H1 (cell line): ENCODE measurements at regions not wholly inside any gene's neighbourhood (a gene's known extent, or its start where the extent isn't known, plus 50 kb on each side); places are given as distances from the start of the nearest gene placed in this dataset.
A peak's percentile ranks its signal among the peaks of the same experiment; 100 is the strongest.

Source experiments
- CTCF ChIA-PET: fragments of 300-600 bp; sonication (Branson Sonifier 250); formaldehyde crosslinking; loops from one replicate; lab custom pipeline; 2021; ENCODE audit not compliant: partially characterized antibody; lab: Charles Lee
- POLR2A ChIA-PET: fragments of 300-600 bp; sonication (Branson Sonifier 250); formaldehyde crosslinking; loops from one replicate; lab custom pipeline; 2021; ENCODE audit warnings: inconsistent platforms; ENCODE audit not compliant: partially characterized antibody; lab: Charles Lee
- DNase-seq, 2 experiments: peaks; one replicate each; pipeline versions ENCODE4 v3.0.0 to v3.0.0-alpha.2; 2010 to 2022; ENCODE audit warnings: low spot score in 2 of 2, low read depth in 1 of 2, mixed read lengths in 1 of 2
- FAIRE-seq: peaks from 2 replicates; lab custom pipeline; 2011; peaks lifted over from hg19 to GRCh38; lab: Jason Lieb, UNC
- H2AFZ ChIP-seq: 2 replicates; pipeline ENCODE4 v1.8.1; 2012; ENCODE audit warnings: low read length, inconsistent platforms
- H2AK5ac ChIP-seq: 2 replicates; pipeline ENCODE4 v1.6.1; 2013; ENCODE audit warnings: low read depth, low read length
- H2BK120ac ChIP-seq: replicated peaks from 2 replicates; pipeline ENCODE3; 2013; ENCODE audit warnings: low read depth, low read length, inconsistent platforms
- H2BK12ac ChIP-seq: 2 replicates; pipeline ENCODE4 v1.6.1; 2013; ENCODE audit warnings: low read depth, low read length
- H2BK15ac ChIP-seq: 2 replicates; pipeline ENCODE4 v1.6.1; 2013; ENCODE audit warnings: low read length
- H2BK20ac ChIP-seq: 2 replicates; pipeline ENCODE4 v1.6.1; 2013; ENCODE audit warnings: low read length
- H2BK5ac ChIP-seq: 2 replicates; pipeline ENCODE4 v1.6.1; 2013; ENCODE audit warnings: low read depth, low read length
- H3K14ac ChIP-seq: 2 replicates; pipeline ENCODE4 v1.6.1; 2013; ENCODE audit warnings: inconsistent platforms; ENCODE audit not compliant: insufficient read length
- H3K18ac ChIP-seq: 2 replicates; pipeline ENCODE4 v1.6.1; 2013; ENCODE audit warnings: low read length; ENCODE audit errors: extremely low read depth
- H3K23ac ChIP-seq: 2 replicates; pipeline ENCODE4 v1.6.1; 2013; ENCODE audit warnings: inconsistent platforms; ENCODE audit not compliant: insufficient read length
- H3K23me2 ChIP-seq: 2 replicates; pipeline ENCODE4 v1.6.1; 2013; ENCODE audit warnings: low read depth, low read length
- H3K27ac ChIP-seq: 2 replicates; pipeline ENCODE4 v1.6.1; 2011; ENCODE audit warnings: low read depth, low read length, inconsistent platforms
- H3K27me3 ChIP-seq, 4 experiments: replicated peaks in 1 of 4; 1 replicate in 1 of 4; 2 replicates in 3 of 4; pipeline versions ENCODE4 v1.6.1 to v1.8.1; 2011 to 2013; ENCODE audit warnings: low read length in 3 of 4, mild to moderate bottlenecking in 3 of 4, inconsistent platforms in 2 of 4, mixed read lengths in 2 of 4, moderate library complexity in 1 of 4; ENCODE audit not compliant: control insufficient read depth in 3 of 4, insufficient read depth in 3 of 4; ENCODE audit errors: extremely low read depth in 1 of 4
- H3K36me3 ChIP-seq, 4 experiments: 2 replicates each; pipeline versions ENCODE4 v1.6.1 to v1.8.1; 2011 to 2013; ENCODE audit warnings: mild to moderate bottlenecking in 4 of 4, low read length in 3 of 4, moderate library complexity in 2 of 4, control low read depth in 1 of 4, inconsistent platforms in 1 of 4; ENCODE audit not compliant: insufficient read depth in 4 of 4, control insufficient read depth in 2 of 4
- H3K4ac ChIP-seq: replicated peaks from 2 replicates; pipeline ENCODE3; 2013; ENCODE audit warnings: low read length, low read depth, mixed read lengths, inconsistent platforms; ENCODE audit not compliant: insufficient read length
- H3K4me1 ChIP-seq, 4 experiments: replicated peaks in 1 of 4; 1 replicate in 1 of 4; 2 replicates in 3 of 4; pipeline versions ENCODE4 v1.6.1 to v1.8.1; 2011 to 2013; ENCODE audit warnings: low read length in 3 of 4, inconsistent platforms in 2 of 4, mixed read lengths in 1 of 4; ENCODE audit not compliant: insufficient read depth in 4 of 4, control insufficient read depth in 3 of 4
- H3K4me2 ChIP-seq, 2 experiments: 2 replicates each; pipeline versions ENCODE4 v1.6.1 to v1.8.1; 2011 to 2013; ENCODE audit warnings: low read depth in 2 of 2, low read length in 2 of 2, control low read depth in 1 of 2, inconsistent platforms in 1 of 2, mild to moderate bottlenecking in 1 of 2; ENCODE audit not compliant: insufficient read depth in 1 of 2
- H3K4me3 ChIP-seq, 4 experiments: fragments of 200-600, 300-600 bp in 1 of 4; sonication (generic), shearing (Covaris generic), sonication (Bioruptor Twin) in 1 of 4; 2 replicates each; pipeline versions ENCODE4 v1.5.1 to v1.8.1; 2011 to 2016; ENCODE audit warnings: low read length in 4 of 4, low read depth in 3 of 4, control low read depth in 2 of 4, inconsistent platforms in 2 of 4, mild to moderate bottlenecking in 2 of 4, mixed read lengths in 1 of 4, moderate library complexity in 1 of 4; ENCODE audit not compliant: insufficient read depth in 2 of 4; ENCODE audit errors: extremely low read depth in 1 of 4
- H3K56ac ChIP-seq: replicated peaks from 2 replicates; pipeline ENCODE3; 2013; ENCODE audit warnings: low read depth, mild to moderate bottlenecking, mixed read lengths, low read length, inconsistent platforms; ENCODE audit not compliant: insufficient read length
- H3K79me1 ChIP-seq: 2 replicates; pipeline ENCODE4 v1.6.1; 2013; ENCODE audit warnings: low read depth, low read length, control low read depth
- H3K79me2 ChIP-seq, 2 experiments: 2 replicates each; pipeline versions ENCODE4 v1.6.1 to v1.8.1; 2012 to 2013; ENCODE audit warnings: low read length in 2 of 2, mild to moderate bottlenecking in 2 of 2, inconsistent platforms in 1 of 2; ENCODE audit not compliant: insufficient read depth in 2 of 2, control insufficient read depth in 1 of 2
- H3K9ac ChIP-seq, 4 experiments: replicated peaks in 1 of 4; 1 replicate in 1 of 4; 2 replicates in 3 of 4; pipeline versions ENCODE4 v1.6.1 to v1.8.1; 2011 to 2013; ENCODE audit warnings: low read depth in 3 of 4, low read length in 3 of 4, control low read depth in 2 of 4, mild to moderate bottlenecking in 2 of 4, moderate library complexity in 2 of 4, inconsistent platforms in 1 of 4; ENCODE audit errors: extremely low read depth in 1 of 4
- H3K9me3 ChIP-seq, 2 experiments: 2 replicates each; pipeline versions ENCODE4 v1.6.1 to v1.8.1; 2012 to 2013; ENCODE audit warnings: mild to moderate bottlenecking in 2 of 2, moderate library complexity in 2 of 2, control low read depth in 1 of 2, inconsistent platforms in 1 of 2, low read depth in 1 of 2, low read length in 1 of 2, mixed read lengths in 1 of 2; ENCODE audit not compliant: insufficient read depth in 2 of 2
- H4K20me1 ChIP-seq, 2 experiments: replicated peaks in 1 of 2; 2 replicates each; pipeline versions ENCODE3 to v1.8.1; 2011 to 2013; ENCODE audit warnings: inconsistent platforms in 2 of 2, low read length in 2 of 2, mild to moderate bottlenecking in 1 of 2; ENCODE audit not compliant: insufficient read depth in 2 of 2, control insufficient read depth in 1 of 2
- H4K5ac ChIP-seq: 2 replicates; pipeline ENCODE4 v1.6.1; 2013; ENCODE audit warnings: low read length, low read depth, mixed read lengths, inconsistent platforms; ENCODE audit not compliant: insufficient read length
- H4K8ac ChIP-seq: 2 replicates; pipeline ENCODE4 v1.8.0; 2013; ENCODE audit warnings: mild to moderate bottlenecking, moderate library complexity, low read length, inconsistent platforms; ENCODE audit not compliant: insufficient read depth; ENCODE audit errors: extremely low read depth
- H4K91ac ChIP-seq: replicated peaks from 2 replicates; pipeline ENCODE3; 2013; ENCODE audit warnings: low read length, mixed read lengths, inconsistent platforms; ENCODE audit not compliant: insufficient read length
- ATF2 ChIP-seq: IDR thresholded peaks from 2 replicates; pipeline ENCODE4 v1.6.1; 2012; ENCODE audit warnings: low read length, inconsistent platforms
- BCL11A ChIP-seq, 2 experiments: IDR thresholded peaks; one replicate each; pipeline ENCODE4 v1.6.1; 2011; ENCODE audit warnings: low read depth in 2 of 2, low read length in 2 of 2, mild to moderate bottlenecking in 2 of 2
- CEBPB ChIP-seq: IDR thresholded peaks from 2 replicates; pipeline ENCODE4 v1.6.1; 2012; ENCODE audit warnings: low read depth, low read length
- HDAC2 ChIP-seq, 2 experiments: fragments of 300-600 bp in 1 of 2; sonication (generic) in 1 of 2; IDR thresholded peaks; 2 replicates each; pipeline ENCODE4 v1.6.1; 2011 to 2012; ENCODE audit warnings: low read depth in 2 of 2, low read length in 2 of 2, mild to moderate bottlenecking in 2 of 2, moderate library complexity in 2 of 2, borderline replicate concordance in 1 of 2, inconsistent platforms in 1 of 2
- KDM4A ChIP-seq: IDR thresholded peaks from one replicate; pipeline ENCODE4 v1.7.1; 2012; ENCODE audit warnings: low read depth, mild to moderate bottlenecking, moderate library complexity, low read length, inconsistent platforms; ENCODE audit not compliant: severe bottlenecking
- MAFK ChIP-seq: IDR thresholded peaks from 2 replicates; pipeline ENCODE4 v1.6.1; 2012; ENCODE audit warnings: low read depth, mild to moderate bottlenecking, improper control_type of control experiment, low read length
- POU5F1 ChIP-seq: IDR thresholded peaks from 2 replicates; pipeline ENCODE4 v1.6.1; 2011; ENCODE audit warnings: low read depth, mild to moderate bottlenecking, low read length, moderate library complexity
- RNF2 ChIP-seq: fragments of 200-900, 300-1000 bp; sonication (generic); IDR thresholded peaks from 2 replicates; pipeline ENCODE4 v1.7.1; 2016; ENCODE audit warnings: borderline replicate concordance, low read depth, mild to moderate bottlenecking, antibody characterized with exemption, low read length; ENCODE audit not compliant: poor library complexity, severe bottlenecking; ENCODE audit errors: missing control alignments
- RXRA ChIP-seq: IDR thresholded peaks from 2 replicates; pipeline ENCODE4 v1.6.1; 2011; ENCODE audit warnings: low read depth, mild to moderate bottlenecking, low read length, moderate library complexity; ENCODE audit not compliant: insufficient read depth
- SIRT6 ChIP-seq: IDR thresholded peaks from one replicate; pipeline ENCODE4 v1.7.1; 2012; ENCODE audit warnings: low read length, inconsistent platforms
- SRF ChIP-seq: IDR thresholded peaks from 2 replicates; pipeline ENCODE4 v1.6.1; 2011; ENCODE audit warnings: mild to moderate bottlenecking, low read depth, low read length, moderate library complexity
- SUZ12 ChIP-seq: fragments of 200-600 bp; sonication (generic); IDR thresholded peaks from 2 replicates; pipeline ENCODE4 v1.6.1; 2012; ENCODE audit warnings: mild to moderate bottlenecking, inconsistent platforms, low read length, moderate library complexity, mixed read lengths
- WGBS, 2 experiments: shearing (Covaris generic) in 1 of 2; methylation state at CpG; one replicate each; pipeline versions ENCODE4 v1.1.6 to v1.1.7; 2013 to 2015; ENCODE audit warnings: low lambda C conversion rate in 2 of 2, mixed read lengths in 2 of 2, inconsistent platforms in 1 of 2, low coverage in 1 of 2, missing lambda C conversion rate in 1 of 2; ENCODE audit not compliant: insufficient replicate concordance in 2 of 2, insufficient coverage in 1 of 2, insufficient read length in 1 of 2; ENCODE audit errors: extremely low coverage in 1 of 2, missing lambda C conversion rate in 1 of 2; 5-methylcytosine and 5-hydroxymethylcytosine counted together

DNA sequence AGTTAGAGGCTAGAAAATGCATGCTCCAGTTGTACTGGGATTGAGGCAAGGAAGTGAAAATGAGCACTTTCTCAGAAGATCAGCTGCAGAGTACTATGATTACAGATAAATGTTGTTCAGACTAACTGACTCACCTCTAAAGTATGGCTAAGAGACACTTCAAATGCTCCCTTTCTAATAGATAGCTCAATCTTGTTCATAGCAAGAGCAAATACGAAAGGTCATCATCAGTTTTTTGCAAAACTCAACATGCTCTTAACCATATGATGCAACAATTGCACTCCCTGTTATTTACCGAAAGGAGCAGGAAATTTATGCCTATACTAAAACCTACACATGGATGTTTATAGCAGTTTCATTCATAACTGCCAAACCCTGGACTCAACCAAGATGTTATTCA lies 838.4 kb upstream of the INTU start:
- FAIRE-seq (no peak), DNase-seq (no peak)
- Histone ChIP-seq H3K79me1 (no peaks in the 10 kb centered on the region), H2AFZ (peak overlapping the region; percentile 76; the same call in 1 of the 2 replicates), H3K4me3 (no peak overlapping the region), H3K4me1 (no peaks in the 10 kb centered on the region), H2BK5ac (no peak overlapping the region), H3K27ac (no peak overlapping the region), H3K18ac (no peak overlapping the region), H3K14ac (no peak overlapping the region), H3K4me2 (no peak overlapping the region), H2BK120ac (no peak overlapping the region), H3K9me3 (no peaks in the 10 kb centered on the region), H3K36me3 (no peaks in the 10 kb centered on the region), H3K23me2 (no peaks in the 10 kb centered on the region), H3K56ac (no peak overlapping the region), H4K8ac (no peak overlapping the region), H4K20me1 (no peaks in the 10 kb centered on the region), H2BK12ac (no peak overlapping the region), H3K27me3 (no peaks in the 10 kb centered on the region), H2BK20ac (no peak overlapping the region), H3K79me2 (no peaks in the 10 kb centered on the region), H2BK15ac (no peak overlapping the region), H2AK5ac (no peak overlapping the region), H4K5ac (no peak overlapping the region), H3K23ac (no peak overlapping the region), H4K91ac (no peak overlapping the region), H3K9ac (no peak overlapping the region), H3K4ac (no peak overlapping the region)
- no peak for TF ChIP-seq CEBPB
- TF ChIP-seq ATF2, result no peak
- no peak for TF ChIP-seq HDAC2 (IDR thresholded peaks at IDR 0.05; ENCODE audit: borderline replicate concordance in 1 of 2, low read depth in 2 of 2, low read length in 2 of 2)
- TF ChIP-seq BCL11A (IDR thresholded peaks at IDR 0.05; ENCODE audit: low read depth in 2 of 2, low read length in 2 of 2), result no peak
- TF ChIP-seq RXRA, result no peak
- TF ChIP-seq SUZ12, result no peak
- TF ChIP-seq KDM4A, result no peak
- TF ChIP-seq MAFK, result no peak
- TF ChIP-seq SIRT6, result no peak
- TF ChIP-seq POU5F1, result no peak
- no peak for TF ChIP-seq SRF
- no peak for TF ChIP-seq RNF2
- CTCF ChIA-PET, result no interaction called here
- 95% methylated on average over 2 of the region's 2 CpGs; no CpG with 5 or more reads in 1 of the 2 experiments for WGBS, 2 experiments
- POLR2A ChIA-PET, result interaction anchor here (0.7 kb wide), 1 partner anchor 68 kb away, joined by 3 read pairs; no protein-coding TSS in a partner anchor
